Right lobe of liver (tissue), 6 donors: ENCODE measurements at regions not wholly inside any gene's neighbourhood (a gene's known extent, or its start where the extent isn't known, plus 50 kb on each side); places are given as distances from the start of the nearest gene placed in this dataset.
"Not testable (repeated sequence)": the region's sequence is repeated elsewhere in the genome, so short reads cannot be mapped to it uniquely, and the experiment has no call there.

Source experiments
- ATAC-seq, 4 donors: fragments of 200-7000 bp; cut with Tn5 transposase; one replicate each; pipeline ENCODE4 v1.9.1; 2020; ENCODE audit warnings: mild to moderate bottlenecking in 4 of 4, moderate library complexity in 4 of 4
- DNase-seq, 3 donors: peaks; one replicate each; pipeline ENCODE4 v3.0.0-alpha.2; 2020
- H3K27ac ChIP-seq, 3 donors: fragments of 200-600 bp; one replicate each; pipeline ENCODE4 v1.8.0; 2022
- H3K27me3 ChIP-seq, 2 donors: fragments of 200-600 bp; one replicate each; pipeline ENCODE4 v1.8.0; 2022
- H3K36me3 ChIP-seq, 4 donors: fragments of 200-600 bp; sonication (generic) in 1 of 4; one replicate each; pipeline versions ENCODE4 v1.5.1 to v1.8.0; 2017 to 2022; ENCODE audit warnings: control low read depth in 1 of 4
- H3K4me1 ChIP-seq, 4 donors: fragments of 200-600 bp; sonication (generic) in 1 of 4; one replicate each; pipeline versions ENCODE4 v1.5.1 to v1.8.0; 2017 to 2022; ENCODE audit warnings: control low read depth in 1 of 4
- H3K4me3 ChIP-seq, 3 donors: fragments of 200-600 bp; one replicate each; pipeline ENCODE4 v1.8.0; 2022
- H3K9me3 ChIP-seq, 4 donors: fragments of 200-600 bp; sonication (generic) in 1 of 4; one replicate each; pipeline versions ENCODE4 v1.5.1 to v1.8.0; 2017 to 2022; ENCODE audit warnings: control low read depth in 1 of 4
- POLR2A ChIP-seq: fragments of 450-650 bp; IDR thresholded peaks from one replicate; pipeline ENCODE4 v1.6.1; 2017; ENCODE audit warnings: antibody characterized with exemption, mild to moderate bottlenecking
- WGBS: methylation state at CpG from one replicate; pipeline ENCODE4 v1.1.6; 2018; ENCODE audit warnings: low coverage, low lambda C conversion rate; ENCODE audit not compliant: insufficient coverage; ENCODE audit errors: missing lambda C conversion rate; 5-methylcytosine and 5-hydroxymethylcytosine counted together
- intact Hi-C, 2 donors: fragments of 100-400 bp; cut with DNase I; formaldehyde crosslinking; loops; one replicate each; pipeline versions ENCODE4 v1.11.2 to v1.14.1; 2022
- TF ChIP-seq, protein P1 (sequence below), 4 donors: fragments of 200-600 bp in 3 of 4; fragments of 450-650 bp in 1 of 4; IDR thresholded peaks; one replicate each; pipeline versions ENCODE4 v1.5.1 to v1.8.0; 2016 to 2022; ENCODE audit warnings: antibody characterized with exemption in 4 of 4, mild to moderate bottlenecking in 2 of 4
- donor health status: DM: no; HTN: yes; CAD: no.
- donor health status: DM: no; HTN: no; CAD: no.
- donor health status: DM: no; HTN: no; CAD: no.
- donor health status: DM: no; HTN: yes; CAD: no.
- donor health status: DM: no; HTN: yes; CAD: no.

GRCh38 chr1:61556631-61557030 lies 168.3 kb downstream of the TM2D1 start:
- Histone ChIP-seq H3K9me3 (no peaks in the 10 kb centered on the region), H3K4me1 (no peaks in the 10 kb centered on the region), H3K4me3 (no peak overlapping the region), H3K27me3 (no peaks in the 10 kb centered on the region), H3K27ac (no peak overlapping the region), H3K36me3 (no peaks in the 10 kb centered on the region)
- intact Hi-C loops = no loop called here
- 88% methylated on average over 3 of the region's 3 CpGs for WGBS
- TF ChIP-seq POLR2A = no peak
- TF ChIP-seq, protein P1, sequence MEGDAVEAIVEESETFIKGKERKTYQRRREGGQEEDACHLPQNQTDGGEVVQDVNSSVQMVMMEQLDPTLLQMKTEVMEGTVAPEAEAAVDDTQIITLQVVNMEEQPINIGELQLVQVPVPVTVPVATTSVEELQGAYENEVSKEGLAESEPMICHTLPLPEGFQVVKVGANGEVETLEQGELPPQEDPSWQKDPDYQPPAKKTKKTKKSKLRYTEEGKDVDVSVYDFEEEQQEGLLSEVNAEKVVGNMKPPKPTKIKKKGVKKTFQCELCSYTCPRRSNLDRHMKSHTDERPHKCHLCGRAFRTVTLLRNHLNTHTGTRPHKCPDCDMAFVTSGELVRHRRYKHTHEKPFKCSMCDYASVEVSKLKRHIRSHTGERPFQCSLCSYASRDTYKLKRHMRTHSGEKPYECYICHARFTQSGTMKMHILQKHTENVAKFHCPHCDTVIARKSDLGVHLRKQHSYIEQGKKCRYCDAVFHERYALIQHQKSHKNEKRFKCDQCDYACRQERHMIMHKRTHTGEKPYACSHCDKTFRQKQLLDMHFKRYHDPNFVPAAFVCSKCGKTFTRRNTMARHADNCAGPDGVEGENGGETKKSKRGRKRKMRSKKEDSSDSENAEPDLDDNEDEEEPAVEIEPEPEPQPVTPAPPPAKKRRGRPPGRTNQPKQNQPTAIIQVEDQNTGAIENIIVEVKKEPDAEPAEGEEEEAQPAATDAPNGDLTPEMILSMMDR (IDR thresholded peaks at IDR 0.05) = no peak
- DNase-seq (no peak), ATAC-seq (no peak)

DNA sequence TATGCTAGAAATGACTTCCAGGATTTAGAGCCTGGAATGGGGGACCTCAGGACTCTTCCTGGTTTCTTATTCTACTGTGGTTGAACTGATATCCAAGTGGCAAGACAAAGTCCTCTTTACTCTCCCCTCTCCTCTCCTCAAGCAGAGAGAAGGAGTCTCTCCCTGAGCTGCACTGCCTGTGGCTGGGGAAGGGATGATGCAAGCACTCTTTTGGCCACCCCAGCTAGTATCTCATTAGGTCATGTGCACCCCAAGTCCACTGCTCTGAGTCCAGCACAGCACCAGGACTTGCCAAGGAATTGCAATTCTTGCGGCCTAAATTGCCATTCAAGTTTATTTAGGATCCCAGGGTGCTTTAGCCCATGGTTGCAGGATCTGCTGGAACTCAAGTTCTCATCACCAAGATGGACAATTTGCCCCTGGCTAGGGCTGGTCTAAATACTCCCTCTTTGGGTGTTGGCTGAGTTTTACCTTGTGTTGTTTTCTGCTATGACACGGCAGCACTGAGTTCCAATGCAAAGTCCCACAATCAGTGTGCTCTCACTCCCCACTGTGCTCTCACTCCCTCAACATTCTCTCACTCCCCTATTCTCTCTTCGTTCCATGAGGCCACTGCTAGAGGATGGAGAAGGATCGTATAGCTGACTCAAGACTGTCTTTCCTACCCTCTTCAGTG lies 172.2 kb downstream of the TM2D1 start:
- H3K4me1 ChIP-seq = no peaks in the 10 kb centered on the region
- intact Hi-C loops = no loop called here
- no peaks in the 10 kb centered on the region for H3K36me3 ChIP-seq
- H3K27ac ChIP-seq = no peak overlapping the region
- DNase-seq (no peak), ATAC-seq (no peak)
- no peaks in the 10 kb centered on the region for H3K9me3 ChIP-seq
- TF ChIP-seq POLR2A = no peak
- TF ChIP-seq, protein P1 (IDR thresholded peaks at IDR 0.05) = no peak
- no peak overlapping the region for H3K4me3 ChIP-seq
- no peaks in the 10 kb centered on the region for H3K27me3 ChIP-seq
- 47% methylated on average over 2 of the region's 4 CpGs for WGBS

- H3K27me3 ChIP-seq, intact Hi-C loops, H3K9me3 ChIP-seq, H3K36me3 ChIP-seq, H3K4me3 ChIP-seq, DNase-seq, H3K27ac ChIP-seq, H3K4me1 ChIP-seq, ATAC-seq: not testable (repeated sequence)
- 71% methylated on average over 2 of the region's 2 CpGs for WGBS
Measured at GRCh38 chr1:61547302-61547701, 177.6 kb downstream of the TM2D1 start.

- H3K4me3 ChIP-seq, H3K27me3 ChIP-seq, intact Hi-C loops, H3K36me3 ChIP-seq, H3K4me1 ChIP-seq, ATAC-seq, H3K9me3 ChIP-seq, H3K27ac ChIP-seq, DNase-seq: not testable (repeated sequence)
- 22% methylated on average over 2 of the region's 2 CpGs for WGBS
Measured at GRCh38 chr1:61544870-61545269, 180.1 kb downstream of the TM2D1 start.

- intact Hi-C loops, H3K4me1 ChIP-seq, H3K36me3 ChIP-seq, H3K27me3 ChIP-seq, H3K27ac ChIP-seq, ATAC-seq, H3K9me3 ChIP-seq, H3K4me3 ChIP-seq, DNase-seq: not testable (repeated sequence)
Measured at GRCh38 chr1:61543498-61543897, 181.4 kb downstream of the TM2D1 start.

DNA sequence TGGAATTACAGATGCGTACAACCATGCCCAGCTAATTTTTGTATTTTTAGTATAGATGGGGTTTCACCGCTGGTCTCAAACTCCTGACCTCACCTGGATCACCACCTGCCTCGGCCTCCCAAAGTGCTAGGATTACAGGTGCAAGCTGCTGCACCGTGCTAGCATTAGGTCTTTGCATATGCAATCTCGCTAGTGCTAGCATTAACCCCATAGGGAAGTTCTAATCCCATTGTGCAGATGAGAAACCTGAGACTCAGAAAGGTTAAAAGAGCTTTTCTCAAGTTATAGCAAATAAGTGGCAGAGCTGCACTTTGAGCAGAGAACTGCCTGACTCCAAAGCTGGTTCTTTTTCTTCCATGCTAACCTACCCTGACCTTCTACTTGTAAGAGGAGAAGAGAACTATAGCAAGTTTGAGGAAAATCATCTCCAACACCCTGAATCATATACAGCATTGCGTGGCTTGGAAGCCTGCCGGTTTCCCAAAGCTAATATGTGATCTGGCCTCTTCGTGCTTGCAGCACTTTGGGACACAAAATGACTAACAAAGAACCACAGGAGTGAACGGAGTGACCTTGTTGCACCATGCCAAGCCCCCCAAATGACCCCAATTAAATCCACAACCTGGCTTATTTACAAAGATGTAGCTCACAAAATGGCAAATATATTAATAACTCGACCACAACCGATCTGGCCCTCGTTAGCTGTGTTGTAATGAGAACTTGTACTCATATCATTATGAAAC lies 185.1 kb downstream of the TM2D1 start:
- peaks cover 0 to 3% (median 0%) of the 10 kb centered on the region in 4 donors for H3K9me3 ChIP-seq
- WGBS = 76% methylated on average over 11 of the region's 12 CpGs
- DNase-seq (no peak), ATAC-seq (no peak)
- H3K4me3 ChIP-seq = no peak overlapping the region
- H3K4me1 ChIP-seq = no peaks in the 10 kb centered on the region
- intact Hi-C loops = no loop called here
- H3K27me3 ChIP-seq = no peaks in the 10 kb centered on the region
- no peaks in the 10 kb centered on the region for H3K36me3 ChIP-seq
- TF ChIP-seq POLR2A = no peak
- TF ChIP-seq, protein P1 (IDR thresholded peaks at IDR 0.05) = no peak
- no peak overlapping the region for H3K27ac ChIP-seq
